ENCODE measurements at regions not wholly inside any gene's neighbourhood (a gene's known extent, or its start where the extent isn't known, plus 50 kb on each side); places are given as distances from the start of the nearest gene placed in this dataset.

GRCh38 chr11:40037005-40037404 is 1422.4 kb downstream of the LRRC4C start:
- TF ChIP-seq CTCF (IDR thresholded peaks at IDR 0.05): no peak
- no peak for TF ChIP-seq POLR2AphosphoS5 (IDR thresholded peaks at IDR 0.05; ENCODE audit: low read depth, low read length)
- TF ChIP-seq TCF7L2 (IDR thresholded peaks at IDR 0.05; ENCODE audit: low read depth, low read length): no peak
- TF ChIP-seq SIN3A (IDR thresholded peaks at IDR 0.05; ENCODE audit: borderline replicate concordance, insufficient read depth, low read depth, low read length): no peak
- no peak for TF ChIP-seq REST (IDR thresholded peaks at IDR 0.05; ENCODE audit: insufficient read depth in 1 of 2, low read depth in 2 of 2, low read length in 1 of 2)
